ENCODE measurements at regions not wholly inside any gene's neighbourhood (a gene's known extent, or its start where the extent isn't known, plus 50 kb on each side); places are given as distances from the start of the nearest gene placed in this dataset.
"Not testable (repeated sequence)": the region's sequence is repeated elsewhere in the genome, so short reads cannot be mapped to it uniquely, and the experiment has no call there.

DNA sequence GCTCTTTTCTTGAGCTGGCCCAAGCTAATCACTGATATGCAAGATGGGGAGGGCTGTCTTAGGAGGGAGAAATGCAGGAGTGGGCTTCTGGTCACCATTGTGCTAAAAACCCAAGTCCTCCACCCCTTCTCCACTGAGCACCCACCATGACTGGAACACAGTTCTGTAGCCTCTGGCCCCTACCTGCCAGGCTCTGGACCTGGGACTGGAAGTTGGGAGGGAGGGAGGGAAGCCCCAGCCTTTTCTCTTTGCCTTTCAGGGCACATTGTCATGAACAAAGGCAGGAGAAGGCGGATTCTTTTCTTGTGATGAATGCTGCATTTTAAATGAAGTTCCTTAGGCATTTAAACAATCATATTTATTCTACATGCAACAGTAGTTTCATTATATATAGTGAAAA lies 559.1 kb upstream of the TRPC7 start:
- DNase-seq, result no peak

DNA sequence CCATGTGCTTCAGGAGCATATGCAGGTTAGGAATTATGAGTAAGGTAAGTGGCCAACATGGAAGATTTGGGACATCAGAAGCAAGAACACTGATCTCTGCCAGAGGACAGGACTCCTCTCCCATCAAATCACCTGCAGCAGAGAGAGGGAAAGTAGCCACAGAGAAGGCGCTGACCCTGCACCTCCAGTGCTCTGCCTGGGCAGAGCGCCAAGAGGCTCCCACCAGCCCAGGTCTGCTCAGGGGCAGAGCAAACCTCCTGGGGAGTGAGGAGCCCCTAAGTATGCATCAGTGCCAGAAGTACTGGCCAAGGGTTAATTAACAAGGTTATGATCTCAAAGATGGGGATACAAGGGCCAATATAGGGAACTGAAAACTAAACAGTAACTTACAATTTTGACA lies 545.3 kb upstream of the TRPC7 start:
- DNase-seq, result no peak

DNA sequence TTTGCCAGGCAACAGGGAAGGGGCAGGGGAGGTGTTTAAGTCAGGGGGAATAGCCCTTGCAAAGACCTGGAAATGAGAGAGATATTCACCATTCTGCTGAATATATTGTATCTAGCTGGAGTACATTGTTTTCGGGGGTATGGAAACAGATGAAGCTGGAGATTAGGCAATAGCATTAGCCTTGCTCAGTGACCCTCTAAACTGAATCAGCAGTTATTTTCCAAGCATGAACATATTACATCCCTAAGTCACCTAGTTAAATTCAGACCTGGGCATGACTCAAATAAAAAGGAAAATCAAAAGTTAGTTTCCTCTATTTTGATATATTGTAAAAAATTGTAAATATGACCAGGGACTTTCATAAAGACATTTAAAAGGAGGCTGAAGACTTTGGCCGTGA lies 544.6 kb upstream of the TRPC7 start:
- DNase-seq, result no peak

DNA sequence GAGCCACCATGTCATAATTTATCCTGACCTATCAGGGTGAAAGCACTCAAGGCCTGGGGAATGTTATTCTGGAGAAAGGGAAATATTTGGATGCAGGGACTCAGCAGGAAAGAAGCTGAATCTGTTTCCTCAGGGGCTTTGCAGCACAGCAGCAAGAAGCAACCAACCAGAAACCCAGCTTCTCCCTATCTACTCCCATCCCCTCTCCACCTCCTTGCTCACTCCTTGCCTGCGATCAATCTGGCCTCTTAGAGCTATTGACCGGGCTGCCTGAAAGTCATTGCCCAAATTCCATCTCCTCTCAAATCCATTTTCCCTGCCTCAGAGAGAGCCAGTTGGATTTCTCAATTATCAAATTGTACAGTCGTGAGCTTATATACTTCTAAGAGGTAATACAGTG lies 542.0 kb upstream of the TRPC7 start:
- no peak for DNase-seq

DNA sequence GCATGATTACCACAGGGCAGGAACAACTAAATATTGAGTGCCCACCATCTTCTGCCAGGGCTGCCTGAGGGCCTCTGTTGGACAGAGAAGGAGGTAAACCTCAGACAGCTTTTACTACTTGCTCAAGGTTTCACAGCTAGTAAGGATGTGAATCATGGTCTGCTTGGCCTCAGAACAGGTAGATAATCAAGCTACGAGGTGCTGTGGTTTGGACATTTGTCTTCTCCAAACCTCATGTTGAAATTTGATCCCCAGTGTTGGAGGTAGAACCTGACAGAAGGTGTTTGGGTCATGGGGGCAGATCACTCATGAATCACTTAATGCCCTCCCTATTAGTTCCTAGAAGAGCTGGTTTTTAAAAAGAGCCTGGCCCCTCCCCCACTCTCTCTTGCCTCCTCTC lies 541.2 kb upstream of the TRPC7 start:
- no peak for DNase-seq

DNA sequence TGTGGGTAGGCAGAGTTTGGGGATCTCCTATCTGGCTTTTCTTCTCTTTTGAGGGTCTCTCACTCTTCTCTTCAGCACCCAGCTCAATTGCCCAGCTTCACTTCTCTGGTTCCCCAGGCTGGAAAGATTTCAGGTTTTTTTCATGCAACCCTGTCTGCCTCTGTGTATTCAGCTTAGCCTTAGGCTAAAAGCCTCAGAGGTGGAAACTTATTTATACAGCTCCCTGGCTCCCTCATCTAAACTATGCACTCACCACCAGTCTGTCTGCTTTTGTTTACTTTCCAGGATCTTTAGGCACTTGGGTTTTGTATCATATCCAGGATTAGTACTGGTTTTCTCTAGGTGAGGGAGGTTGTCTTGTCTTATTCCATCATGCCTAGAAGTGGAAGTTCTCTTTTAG lies 540.2 kb upstream of the TRPC7 start:
- no peak for DNase-seq

DNA sequence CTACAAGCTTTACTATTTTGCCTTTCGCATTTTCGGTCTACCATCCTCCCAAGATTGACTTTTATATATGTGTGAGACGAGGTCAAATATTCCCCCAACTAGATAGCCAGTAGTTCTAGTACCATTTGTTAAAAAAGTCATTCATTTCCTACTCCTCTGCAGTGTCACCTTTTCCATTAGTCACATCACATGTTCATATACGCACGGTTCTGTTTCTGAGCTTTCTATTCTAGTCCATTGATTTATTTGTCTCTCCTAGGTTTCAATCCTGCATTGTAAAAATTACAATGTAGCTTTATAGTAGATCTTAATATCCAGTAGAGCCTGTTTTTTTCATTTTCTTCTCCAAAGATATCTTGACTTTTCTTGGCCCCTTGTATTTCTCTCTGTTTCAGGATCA lies 528.7 kb upstream of the TRPC7 start:
- no peak for DNase-seq

DNA sequence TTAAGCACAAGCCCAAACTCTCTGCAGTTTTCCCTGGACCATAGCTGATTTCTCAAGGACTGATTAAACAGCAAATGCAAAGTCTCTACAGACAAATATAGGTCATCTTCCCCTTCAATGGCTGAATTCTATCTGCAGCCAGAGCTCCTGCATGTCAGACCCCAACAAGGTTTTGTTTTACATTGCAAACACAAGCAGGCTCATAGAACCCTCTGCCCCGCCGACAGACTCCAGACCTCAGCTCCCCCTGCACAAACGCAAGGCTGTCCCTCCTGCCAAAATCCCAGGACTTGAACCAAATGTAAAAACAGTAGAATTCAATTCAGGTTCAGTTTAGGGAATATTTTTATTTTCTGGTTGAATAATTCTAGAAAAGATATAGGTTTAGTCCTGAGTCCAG lies 526.7 kb upstream of the TRPC7 start:
- DNase-seq, result no peak

DNA sequence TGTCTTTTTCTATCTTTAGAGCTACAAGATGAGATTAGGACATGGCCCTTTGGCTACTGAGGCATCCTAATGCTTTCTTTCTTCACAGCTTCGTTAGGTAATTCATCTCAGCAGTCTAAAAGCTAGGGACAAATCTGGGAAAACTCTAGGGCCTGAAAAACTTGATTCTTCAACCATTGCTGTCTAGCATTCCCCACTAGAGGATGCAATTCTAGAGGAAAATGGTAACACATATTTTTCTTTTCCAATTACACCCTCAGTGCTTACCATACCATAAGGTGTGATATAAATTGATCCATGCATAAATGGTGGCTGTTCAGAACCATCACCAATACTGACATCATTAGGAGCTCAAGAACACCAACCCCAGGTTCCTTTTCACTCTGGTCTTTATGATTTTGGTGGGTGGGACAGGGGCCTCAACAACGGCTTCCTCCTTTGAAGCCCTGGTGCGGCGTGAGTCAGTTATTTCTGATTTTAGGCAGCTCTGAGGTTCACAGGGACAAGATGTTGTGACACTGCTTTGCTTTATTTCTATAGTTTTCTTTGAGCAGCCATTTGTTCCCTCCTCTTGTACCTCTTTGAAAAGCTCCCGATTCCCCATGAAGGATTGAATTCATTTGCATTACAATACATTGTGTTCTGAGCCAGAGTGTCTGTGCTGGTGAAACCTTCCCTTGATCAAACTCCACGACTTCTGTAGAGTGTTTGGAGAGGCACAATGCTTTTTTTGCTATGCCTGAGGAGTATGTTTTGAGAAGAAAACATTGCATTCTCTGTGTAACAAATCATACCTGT lies 526.0 kb upstream of the TRPC7 start:
- DNase-seq, result no peak

DNA sequence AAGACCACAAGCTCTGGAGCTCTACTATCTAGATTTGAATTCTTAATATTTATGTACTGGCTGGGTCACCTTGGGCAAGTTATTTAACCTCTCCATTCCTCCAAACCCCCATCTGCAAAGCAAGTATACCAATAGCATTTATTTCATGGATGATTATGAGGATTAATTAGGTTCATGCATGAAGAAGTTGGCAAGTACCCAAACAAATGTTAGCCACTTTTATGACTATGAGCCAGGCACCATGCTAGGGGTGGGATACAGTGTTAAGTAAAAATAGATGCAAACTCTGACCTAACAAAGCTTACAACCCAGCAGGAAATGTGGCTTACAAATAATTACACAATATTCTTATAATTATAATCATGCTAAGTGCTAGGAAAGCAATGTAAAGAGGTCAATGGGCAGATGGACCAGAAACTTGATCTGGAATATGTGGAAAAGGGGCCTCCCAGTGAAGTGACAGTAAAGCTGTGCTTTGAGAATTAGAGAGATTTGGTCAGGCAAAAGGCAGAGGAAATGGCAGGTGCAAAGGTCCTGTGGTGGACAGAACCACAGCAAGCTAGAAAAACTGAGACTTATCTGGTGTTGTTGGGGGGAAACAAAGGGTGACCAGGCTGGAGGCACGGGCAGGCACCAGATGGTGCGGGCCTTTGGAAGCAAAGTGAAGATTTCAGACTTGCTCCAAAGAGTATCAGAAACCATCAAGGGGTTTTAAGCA lies 525.2 kb upstream of the TRPC7 start:
- DNase-seq, result no peak

DNA sequence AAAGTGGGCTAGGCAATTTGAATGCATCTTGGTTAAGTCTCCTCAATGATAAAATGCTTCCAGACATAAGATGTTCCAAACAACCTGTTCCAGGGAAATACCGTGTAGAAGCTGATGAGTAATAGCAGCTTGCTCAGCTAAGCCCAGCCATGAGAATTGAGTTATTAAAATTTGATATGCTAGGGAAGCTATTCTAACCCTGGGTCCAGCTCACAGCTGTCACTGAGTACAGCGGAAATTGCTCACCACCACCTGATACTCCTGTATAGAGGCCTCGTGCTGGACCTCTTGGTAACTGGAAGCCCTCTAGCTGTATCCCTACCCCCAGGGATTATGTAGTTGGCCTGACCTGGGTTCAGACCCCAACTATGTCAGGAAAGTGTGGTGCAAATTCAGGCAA lies 521.3 kb upstream of the TRPC7 start:
- DNase-seq, result no peak

DNA sequence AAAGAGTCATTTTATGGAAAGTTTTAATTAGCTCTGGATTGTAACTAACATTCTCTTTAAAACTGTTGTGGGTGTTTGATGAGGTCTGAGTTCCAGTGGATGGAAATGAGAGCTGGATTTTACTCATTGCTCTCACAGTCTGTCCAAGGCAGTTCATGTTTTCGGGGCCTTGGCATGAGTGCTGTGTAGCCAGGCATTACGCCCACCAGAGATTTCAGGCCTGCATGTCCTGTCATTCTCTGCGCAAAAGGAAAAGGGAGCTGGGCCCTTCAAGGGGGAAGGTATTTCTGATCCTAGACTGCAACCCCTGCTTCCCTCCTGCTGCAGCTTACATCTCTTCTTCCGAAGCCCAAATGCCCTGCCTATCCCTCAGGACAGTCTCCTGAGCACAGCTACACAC lies 499.6 kb upstream of the TRPC7 start:
- DNase-seq, result no peak

DNA sequence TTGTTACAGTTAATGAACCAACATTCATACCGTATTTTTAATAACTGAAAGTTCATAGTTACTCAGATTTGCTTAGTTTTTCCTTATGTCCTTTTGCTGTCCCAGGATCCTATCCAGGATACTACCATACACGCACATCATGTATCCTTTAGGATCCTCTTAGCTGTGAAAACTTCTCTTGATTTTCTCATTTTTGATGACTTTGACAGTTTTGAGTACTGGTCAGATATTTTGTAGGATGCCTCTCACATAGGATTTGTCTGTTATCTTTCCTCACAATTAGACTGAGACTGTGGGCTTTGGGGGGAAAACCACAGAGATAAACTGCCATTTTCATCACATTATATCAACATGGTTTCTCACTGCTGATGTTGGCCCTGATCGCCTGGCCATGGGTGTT lies 491.3 kb upstream of the TRPC7 start:
- no peak for DNase-seq

DNA sequence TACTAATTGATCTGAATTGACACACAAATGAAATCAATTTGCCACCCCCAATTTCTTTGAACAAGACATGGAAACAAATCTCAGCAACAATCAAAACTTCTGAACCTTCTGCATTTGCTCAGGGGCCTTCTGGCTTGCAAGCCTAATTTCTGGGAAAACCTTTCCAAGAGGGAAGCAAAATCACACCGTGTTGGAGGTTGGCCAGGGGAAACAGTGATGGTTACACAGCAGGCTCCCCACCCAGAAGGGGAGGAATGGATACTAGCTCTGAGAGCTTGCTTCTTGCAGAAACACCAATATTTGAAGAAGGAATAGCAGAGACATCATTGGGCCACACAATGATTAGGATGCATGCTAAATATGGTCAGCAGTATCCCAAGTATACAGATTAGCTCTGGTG lies 488.6 kb upstream of the TRPC7 start:
- no peak for DNase-seq

DNA sequence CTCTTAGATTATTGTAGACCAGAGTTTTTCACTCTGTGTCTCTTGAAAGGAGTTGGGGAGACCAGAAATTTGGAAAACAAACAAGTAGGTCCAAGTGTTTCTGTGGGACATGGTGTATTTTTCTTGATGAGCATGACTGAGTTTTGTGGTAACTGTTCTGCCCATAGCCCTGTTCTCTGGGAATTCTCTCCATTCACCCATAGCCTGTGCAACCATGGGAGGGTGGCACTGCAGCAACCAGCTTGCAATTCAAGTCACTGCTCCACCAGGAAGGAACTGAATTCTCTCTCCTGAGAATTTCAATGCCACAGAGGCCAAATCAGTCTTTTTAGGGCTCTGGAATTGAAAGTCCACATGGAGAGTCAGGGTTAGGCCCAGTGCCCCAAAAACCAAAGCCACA lies 475.3 kb upstream of the TRPC7 start:
- DNase-seq, result no peak

DNA sequence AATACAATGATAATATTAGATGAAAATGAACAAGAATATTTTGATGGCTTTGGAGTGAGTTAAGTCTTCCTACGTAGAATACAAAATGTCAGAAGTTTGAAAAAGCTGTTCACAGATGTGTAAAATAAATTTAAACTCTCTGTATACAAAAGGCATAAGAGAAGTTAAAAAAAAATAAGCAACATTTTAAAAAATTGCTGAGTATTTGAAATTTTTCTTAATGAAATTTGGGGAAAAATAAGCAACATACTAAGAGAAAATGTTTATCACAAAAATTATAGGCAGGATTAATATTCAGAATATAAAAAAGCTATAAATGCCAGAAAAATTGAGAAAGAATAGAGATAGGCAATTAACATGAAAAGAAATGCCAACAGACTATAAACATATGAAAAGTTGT lies 470.7 kb upstream of the TRPC7 start:
- DNase-seq, result no peak

DNA sequence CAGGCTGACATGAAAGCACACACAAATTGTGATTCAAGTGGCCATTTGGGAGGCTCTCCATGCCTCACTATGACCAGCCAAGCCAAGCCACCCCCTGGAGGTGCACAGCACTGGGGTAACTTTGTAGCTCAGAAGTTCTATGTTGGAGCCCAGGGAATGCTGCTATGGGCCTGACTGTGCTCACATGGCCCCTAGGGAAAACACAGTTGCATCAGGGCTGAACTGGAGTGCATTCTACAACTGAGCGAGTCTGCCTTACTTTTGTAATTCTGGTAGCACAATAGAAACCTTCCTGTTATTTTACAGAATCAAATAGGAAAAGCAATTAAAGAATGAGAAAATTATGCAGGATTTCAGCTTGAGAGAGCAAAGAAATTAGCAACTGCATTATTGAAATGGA lies 455.5 kb upstream of the TRPC7 start:
- DNase-seq, result no peak

DNA sequence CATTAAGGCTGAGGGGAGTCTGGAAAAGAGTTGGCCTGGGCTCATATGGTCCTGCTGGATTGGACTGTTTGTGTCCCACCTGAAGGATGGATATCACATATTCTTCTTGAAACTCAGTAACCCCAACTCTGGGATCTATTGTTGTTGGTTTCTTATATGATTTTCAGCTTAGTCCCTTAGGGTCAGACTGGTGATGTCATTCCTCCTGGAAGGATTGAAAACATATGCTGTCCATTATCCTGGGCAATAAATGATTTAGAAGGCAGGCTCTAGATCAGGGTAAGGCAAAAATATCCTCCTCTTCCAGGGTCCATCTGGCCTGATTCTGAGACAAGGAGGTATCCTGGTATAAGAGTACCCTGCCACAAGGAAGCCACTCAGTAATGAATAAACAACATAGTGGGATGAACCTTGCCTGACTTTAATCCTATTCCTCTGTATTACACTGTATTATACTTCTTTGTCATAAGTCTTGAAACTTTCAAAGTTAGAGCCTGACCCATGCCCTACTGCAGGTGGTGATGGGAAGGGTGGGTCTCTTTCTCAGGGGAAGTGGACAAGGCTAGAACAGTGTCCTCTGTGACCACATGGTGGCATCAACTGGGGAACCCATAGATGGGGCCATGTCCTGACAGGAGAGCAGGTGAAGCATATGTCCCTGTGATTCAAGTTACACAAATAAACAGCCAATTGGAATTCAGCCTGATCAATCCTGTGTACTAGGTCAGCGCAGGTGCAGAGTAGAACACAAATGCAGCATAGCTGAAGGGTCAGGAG lies 454.4 kb upstream of the TRPC7 start:
- no peak for DNase-seq

DNA sequence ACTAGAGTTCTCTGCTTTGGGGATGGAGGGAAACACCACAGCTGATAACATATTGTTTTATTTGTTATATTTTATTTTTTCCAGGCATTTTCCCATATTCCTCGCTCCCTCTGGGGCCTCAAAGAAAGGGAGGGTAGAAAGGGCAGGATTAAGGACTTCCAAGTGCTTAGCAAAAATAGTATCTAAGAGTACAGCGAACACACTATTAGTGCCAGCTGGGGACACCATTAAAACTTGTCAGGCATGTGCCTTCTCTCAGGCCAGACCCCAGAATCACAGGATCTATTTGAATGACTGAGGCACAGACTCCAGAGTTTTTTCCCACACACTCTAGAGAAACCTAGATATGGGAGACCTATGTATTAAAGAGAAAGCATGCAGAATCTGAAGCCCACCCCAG lies 451.0 kb upstream of the TRPC7 start:
- no peak for DNase-seq

DNA sequence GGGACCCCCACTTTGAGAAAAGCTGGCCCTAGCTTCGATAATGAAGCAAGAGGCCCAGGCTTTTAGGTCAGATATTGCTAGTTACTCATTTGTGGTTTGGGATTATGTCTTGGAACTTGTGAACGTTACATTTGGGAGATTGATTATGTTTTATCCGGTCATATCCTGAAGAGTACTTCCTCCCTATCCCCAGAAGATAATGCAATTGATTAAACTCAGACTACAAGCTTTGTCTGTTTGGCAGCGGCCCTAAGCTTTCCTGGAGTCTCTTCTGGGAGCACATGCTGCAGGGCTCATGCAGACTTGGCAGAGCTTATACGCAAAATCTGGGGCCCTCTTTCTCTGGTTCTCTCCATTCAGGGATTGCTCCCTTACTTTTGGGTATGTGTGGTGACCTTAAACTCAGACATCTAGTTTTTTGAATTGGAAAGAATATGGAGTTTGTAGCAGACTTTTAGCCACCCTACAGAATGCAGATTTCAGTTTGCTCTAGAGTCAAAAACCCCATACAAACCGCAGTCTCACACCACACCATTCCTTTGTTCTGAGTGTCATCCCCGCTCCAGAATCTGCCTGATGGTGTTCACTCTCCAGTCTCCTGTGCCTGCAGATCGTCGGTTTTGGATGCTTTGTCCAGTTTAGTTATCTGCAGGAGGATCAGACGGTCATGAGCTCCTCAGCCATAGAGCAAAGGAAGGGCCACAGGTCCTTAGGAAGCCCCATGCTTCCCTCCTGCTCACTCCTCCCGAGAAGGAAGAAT lies 449.5 kb upstream of the TRPC7 start:
- DNase-seq, result no peak

DNA sequence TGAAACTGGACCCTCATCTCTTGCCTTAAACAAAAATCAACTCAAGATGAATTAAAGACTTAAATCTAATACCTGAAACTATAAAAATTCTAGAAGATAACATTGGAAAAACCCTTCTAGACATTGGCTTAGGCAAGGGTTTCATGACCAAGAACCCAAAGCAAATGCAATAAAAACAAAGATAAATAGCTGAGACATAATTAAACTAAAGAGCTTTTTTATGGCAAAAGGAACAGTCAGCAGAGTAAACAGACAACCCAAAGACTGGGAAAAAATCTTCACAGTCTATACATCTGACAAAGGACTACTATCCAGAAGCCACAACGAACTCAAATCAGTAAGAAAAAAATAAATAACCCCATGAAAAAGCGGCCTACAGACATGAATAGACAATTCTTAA lies 446.9 kb upstream of the TRPC7 start:
- not testable (repeated sequence) for DNase-seq

DNA sequence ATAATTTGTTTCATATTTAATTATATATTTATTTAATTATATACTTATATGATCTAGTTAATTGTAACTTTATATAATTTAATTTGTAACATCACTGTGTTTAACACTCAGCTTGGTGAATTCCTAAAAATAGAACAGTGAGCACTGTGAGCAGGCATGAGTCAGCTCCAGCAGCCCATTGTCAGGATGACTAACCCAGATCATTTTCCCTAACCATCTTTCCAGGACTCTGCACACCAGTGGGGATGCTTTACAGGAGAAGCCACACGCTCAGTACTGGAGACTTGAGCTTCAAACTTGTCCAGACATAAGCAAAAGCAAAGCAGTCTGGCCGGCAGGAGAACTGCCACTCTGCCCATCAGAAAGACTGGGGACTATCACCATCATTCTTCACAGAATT lies 446.2 kb upstream of the TRPC7 start:
- DNase-seq, result no peak

DNA sequence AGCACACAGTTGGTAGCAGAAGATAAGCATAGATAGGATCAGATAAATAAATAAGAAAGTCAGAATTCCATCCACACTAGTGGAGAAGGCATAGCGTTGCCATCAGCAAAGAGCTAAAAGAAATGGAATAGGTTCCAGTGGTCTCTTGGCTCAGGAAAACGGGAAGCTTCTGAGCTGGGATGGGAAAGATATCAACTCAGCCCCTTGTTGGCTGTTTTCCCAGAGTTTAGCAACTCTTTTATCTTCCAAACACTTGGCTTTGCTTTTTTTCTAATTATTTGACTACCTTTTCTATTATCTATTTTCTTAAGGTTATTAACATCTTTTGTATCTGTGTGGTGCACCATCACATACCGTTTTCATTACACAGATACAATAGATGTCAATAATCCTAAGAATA lies 445.7 kb upstream of the TRPC7 start:
- no peak for DNase-seq
